B cell (primary cell): ENCODE measurements at regions not wholly inside any gene's neighbourhood (a gene's known extent, or its start where the extent isn't known, plus 50 kb on each side); places are given as distances from the start of the nearest gene placed in this dataset.

Source experiments
- CTCF ChIP-seq: fragments of 200-600 bp; IDR thresholded peaks from one replicate; pipeline ENCODE4 v1.8.0; 2022; ENCODE audit warnings: antibody characterized with exemption, mild to moderate bottlenecking
- EZH2 ChIP-seq: IDR thresholded peaks from 2 replicates; pipeline ENCODE4 v1.6.1; 2012; ENCODE audit warnings: borderline replicate concordance, low read depth, mild to moderate bottlenecking, moderate library complexity, low read length; ENCODE audit not compliant: insufficient read depth, poor library complexity, severe bottlenecking

GRCh38 chr5:111859031-111859430 is 102.0 kb upstream of the NREP start:
- TF ChIP-seq CTCF = no peak
- TF ChIP-seq EZH2 = no peak
